HG03139 (cell line): ENCODE measurements at regions not wholly inside any gene's neighbourhood (a gene's known extent, or its start where the extent isn't known, plus 50 kb on each side); places are given as distances from the start of the nearest gene placed in this dataset.
"Not testable (repeated sequence)": the region's sequence is repeated elsewhere in the genome, so short reads cannot be mapped to it uniquely, and the experiment has no call there.

Experiments used
- ATAC-seq: cut with Tn5 transposase; IDR thresholded peaks from one replicate; pipeline ENCODE4 v1.9.1; 2021; ENCODE audit not compliant: unreplicated experiment

- no peak for ATAC-seq
Measured at GRCh38 chr21:17738176-17738953, 80.8 kb downstream of the C21orf91 start.

- ATAC-seq, result no peak
Measured at GRCh38 chr21:17736072-17736471, 83.1 kb downstream of the C21orf91 start.

GRCh38 chr21:17733209-17733608 lies 85.9 kb downstream of the C21orf91 start:
- no peak for ATAC-seq

GRCh38 chr21:17732306-17732705 lies 86.8 kb downstream of the C21orf91 start:
- ATAC-seq, result no peak

- ATAC-seq, result no peak
Measured at GRCh38 chr21:17731554-17731953, 87.6 kb downstream of the C21orf91 start.

- no peak for ATAC-seq
Measured at GRCh38 chr21:17730782-17731181, 88.4 kb downstream of the C21orf91 start.

GRCh38 chr21:17729455-17729854 lies 89.7 kb downstream of the C21orf91 start:
- no peak for ATAC-seq

GRCh38 chr21:17727361-17727760 lies 91.8 kb downstream of the C21orf91 start:
- ATAC-seq, result no peak

GRCh38 chr21:17726047-17726829 lies 92.9 kb downstream of the C21orf91 start:
- ATAC-seq, result no peak

- ATAC-seq, result no peak
Measured at GRCh38 chr21:17725339-17725738, 93.8 kb downstream of the C21orf91 start.

GRCh38 chr21:17712887-17713286 lies 100.2 kb upstream of the BTG3 start:
- no peak for ATAC-seq

GRCh38 chr21:17711896-17712295 lies 99.2 kb upstream of the BTG3 start:
- no peak for ATAC-seq

- ATAC-seq, result peak; percentile 98
Measured at GRCh38 chr21:17709266-17709611, 96.5 kb upstream of the BTG3 start.

- ATAC-seq, result peak; percentile 52
Measured at GRCh38 chr21:17708522-17709265, 96.0 kb upstream of the BTG3 start.

GRCh38 chr21:17699524-17700189 lies 87.0 kb upstream of the BTG3 start:
- ATAC-seq, result peak; percentile 65

GRCh38 chr21:17697473-17697872 lies 84.8 kb upstream of the BTG3 start:
- ATAC-seq, result no peak

GRCh38 chr21:17694416-17694815 lies 81.7 kb upstream of the BTG3 start:
- not testable (repeated sequence) for ATAC-seq

GRCh38 chr21:17693801-17694200 lies 81.1 kb upstream of the BTG3 start:
- ATAC-seq, result no peak

GRCh38 chr21:17690078-17690494 lies 77.4 kb upstream of the BTG3 start:
- ATAC-seq, result no peak

GRCh38 chr21:17688912-17689874 lies 76.5 kb upstream of the BTG3 start:
- no peak for ATAC-seq
